C4-2B (cell line): ENCODE measurements at regions not wholly inside any gene's neighbourhood (a gene's known extent, or its start where the extent isn't known, plus 50 kb on each side); places are given as distances from the start of the nearest gene placed in this dataset.

Source experiments
- CTCF ChIP-seq: fragments of 450-650 bp; conservative IDR thresholded peaks from 2 replicates; pipeline ENCODE4 v1.5.1; 2017; ENCODE audit warnings: mild to moderate bottlenecking
- ZFX ChIP-seq: fragments of 450-650 bp; IDR thresholded peaks from 2 replicates; pipeline ENCODE4 v1.6.1; 2017

- TF ChIP-seq ZFX (no peak), CTCF (no peak)
Observed at GRCh38 chr20:39504710-39505094, 542.6 kb downstream of the DHX35 start.
